OCI-LY1 (cell line): ENCODE measurements at regions not wholly inside any gene's neighbourhood (a gene's known extent, or its start where the extent isn't known, plus 50 kb on each side); places are given as distances from the start of the nearest gene placed in this dataset.

Source experiments
- H2AFZ ChIP-seq: fragments of 200-600 bp; sonication (generic), shearing (Covaris generic); 2 replicates; pipeline ENCODE4 v1.6.0; 2014; ENCODE audit warnings: antibody characterized with exemption, mild to moderate bottlenecking, low read length
- H3F3A ChIP-seq: fragments of 200-600 bp; sonication (generic), shearing (Covaris generic); 2 replicates; pipeline ENCODE4 v1.6.0; 2014; ENCODE audit warnings: mild to moderate bottlenecking, antibody characterized with exemption, low read length, moderate library complexity; ENCODE audit not compliant: insufficient read depth
- H3K27ac ChIP-seq: fragments of 200-600 bp; sonication (generic); 2 replicates; pipeline ENCODE4 v1.5.1; 2014; ENCODE audit warnings: low read length, mixed run types, mild to moderate bottlenecking, low read depth; ENCODE audit not compliant: poor library complexity, severe bottlenecking
- H3K27me3 ChIP-seq: fragments of 200-600 bp; sonication (generic); 2 replicates; pipeline ENCODE4 v1.6.0; 2014; ENCODE audit warnings: antibody characterized with exemption, mild to moderate bottlenecking, low read length, moderate library complexity; ENCODE audit not compliant: insufficient read depth
- H3K36me3 ChIP-seq: fragments of 200-600 bp; sonication (generic); 2 replicates; pipeline ENCODE4 v1.6.1; 2014; ENCODE audit warnings: mild to moderate bottlenecking, antibody characterized with exemption, low read length, moderate library complexity, mixed read lengths; ENCODE audit not compliant: insufficient read depth
- H3K4me1 ChIP-seq: fragments of 200-600 bp; sonication (generic); 2 replicates; pipeline ENCODE4 v1.5.1; 2014; ENCODE audit warnings: mild to moderate bottlenecking, low read length, moderate library complexity; ENCODE audit not compliant: insufficient read depth, severe bottlenecking
- H3K4me2 ChIP-seq: fragments of 200-600 bp; sonication (generic), shearing (Covaris generic); 2 replicates; pipeline ENCODE4 v1.6.1; 2014; ENCODE audit warnings: low read length
- H3K4me3 ChIP-seq: fragments of 200-600 bp; sonication (generic); 2 replicates; pipeline ENCODE4 v1.5.1; 2014; ENCODE audit warnings: low read length, low read depth, mild to moderate bottlenecking, mixed read lengths; ENCODE audit not compliant: poor library complexity, severe bottlenecking
- H3K79me2 ChIP-seq: fragments of 200-600 bp; shearing (Covaris generic); 2 replicates; pipeline ENCODE4 v1.6.1; 2016; ENCODE audit warnings: mixed run types, low read length, mixed read lengths; ENCODE audit not compliant: insufficient read depth
- H3K9ac ChIP-seq: fragments of 200-600 bp; sonication (generic), shearing (Covaris generic); 2 replicates; pipeline ENCODE4 v1.6.1; 2014; ENCODE audit warnings: mild to moderate bottlenecking, low read length, mixed read lengths
- H3K9me2 ChIP-seq: fragments of 200-600 bp; sonication (generic), shearing (Covaris generic); 2 replicates; pipeline ENCODE4 v1.6.1; 2014; ENCODE audit warnings: low read depth, mild to moderate bottlenecking, low read length, mixed read lengths
- H3K9me3 ChIP-seq: fragments of 200-600 bp; shearing (Covaris generic); 2 replicates; pipeline ENCODE4 v1.6.1; 2014; ENCODE audit warnings: low read length, mixed read lengths
- H4K20me1 ChIP-seq: fragments of 200-600 bp; sonication (generic), shearing (Covaris generic); 2 replicates; pipeline ENCODE4 v1.6.0; 2016; ENCODE audit warnings: mild to moderate bottlenecking, low read length; ENCODE audit not compliant: insufficient read depth
- CTCF ChIP-seq: fragments of 200-600 bp; sonication (generic), shearing (Covaris generic); IDR thresholded peaks from 2 replicates; pipeline ENCODE4 v1.5.1; 2017; ENCODE audit warnings: mild to moderate bottlenecking, antibody characterized with exemption, low read length, moderate library complexity, mixed read lengths
- EZH2 ChIP-seq: fragments of 200-600 bp; sonication (generic), shearing (Covaris generic); IDR thresholded peaks from 2 replicates; pipeline ENCODE4 v1.8.0; 2017; ENCODE audit warnings: borderline replicate concordance, mixed run types, mild to moderate bottlenecking, antibody characterized with exemption, low read length, moderate library complexity, mixed read lengths

DNA sequence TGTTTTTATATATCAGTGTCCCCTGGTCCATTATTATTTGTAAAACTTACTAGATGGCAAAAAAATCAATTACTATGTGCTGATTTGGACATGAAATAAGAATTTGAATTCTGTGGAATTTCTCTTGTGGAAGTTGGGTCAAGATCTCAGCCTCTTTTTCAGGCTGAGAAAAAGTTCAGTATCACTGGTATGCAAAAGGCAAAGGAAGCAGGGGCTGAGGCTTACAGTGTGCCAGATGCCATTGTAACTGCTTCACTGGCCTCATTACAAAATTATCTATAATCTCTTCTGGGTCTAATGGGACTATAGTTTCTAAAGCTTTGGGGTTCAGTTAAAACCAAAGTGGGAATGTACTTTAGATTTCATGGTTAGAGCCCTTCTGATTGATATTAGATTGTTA lies 125.9 kb upstream of the SLC7A14 start:
- H3K4me2 ChIP-seq: no peak overlapping the region
- H3K36me3 ChIP-seq: no peaks in the 10 kb centered on the region
- H3K27me3 ChIP-seq: no peaks in the 10 kb centered on the region
- no peaks in the 10 kb centered on the region for H3K4me1 ChIP-seq
- H3K9me3 ChIP-seq: no peaks in the 10 kb centered on the region
- H4K20me1 ChIP-seq: no peaks in the 10 kb centered on the region
- H3F3A ChIP-seq: no peaks in the 10 kb centered on the region
- no peak for TF ChIP-seq EZH2
- no peak overlapping the region for H2AFZ ChIP-seq
- no peaks in the 10 kb centered on the region for H3K79me2 ChIP-seq
- no peak overlapping the region for H3K4me3 ChIP-seq
- no peak overlapping the region for H3K9ac ChIP-seq
- H3K27ac ChIP-seq: no peak overlapping the region
- no peaks in the 10 kb centered on the region for H3K9me2 ChIP-seq

DNA sequence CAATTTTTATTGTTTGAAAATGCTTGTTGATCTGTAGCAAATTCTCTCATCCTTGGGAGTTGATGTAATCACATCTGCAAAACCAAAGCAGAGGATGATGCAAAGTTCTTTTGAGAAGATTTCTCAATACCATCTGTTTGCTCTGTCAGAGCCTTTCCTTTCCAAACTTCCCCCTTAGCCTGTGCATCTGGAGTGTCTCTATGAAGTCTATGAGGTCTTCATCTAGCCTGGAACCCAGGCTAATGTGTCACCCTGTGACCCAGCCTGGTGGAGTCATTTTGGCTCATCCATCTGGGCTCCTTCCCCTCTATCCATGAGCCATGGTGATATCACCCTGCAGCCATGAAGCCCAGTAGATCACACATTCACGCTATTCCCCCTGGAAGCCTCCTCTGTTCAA lies 123.2 kb upstream of the SLC7A14 start:
- Histone ChIP-seq H3F3A (no peaks in the 10 kb centered on the region), H3K9me3 (no peaks in the 10 kb centered on the region), H3K4me2 (no peak overlapping the region), H3K4me1 (no peaks in the 10 kb centered on the region), H3K9ac (no peak overlapping the region), H4K20me1 (no peaks in the 10 kb centered on the region), H3K79me2 (no peaks in the 10 kb centered on the region), H3K27me3 (no peaks in the 10 kb centered on the region), H3K36me3 (no peaks in the 10 kb centered on the region), H2AFZ (no peak overlapping the region), H3K27ac (no peak overlapping the region), H3K9me2 (no peaks in the 10 kb centered on the region), H3K4me3 (no peak overlapping the region)
- TF ChIP-seq EZH2 (no peak), CTCF (no peak)

DNA sequence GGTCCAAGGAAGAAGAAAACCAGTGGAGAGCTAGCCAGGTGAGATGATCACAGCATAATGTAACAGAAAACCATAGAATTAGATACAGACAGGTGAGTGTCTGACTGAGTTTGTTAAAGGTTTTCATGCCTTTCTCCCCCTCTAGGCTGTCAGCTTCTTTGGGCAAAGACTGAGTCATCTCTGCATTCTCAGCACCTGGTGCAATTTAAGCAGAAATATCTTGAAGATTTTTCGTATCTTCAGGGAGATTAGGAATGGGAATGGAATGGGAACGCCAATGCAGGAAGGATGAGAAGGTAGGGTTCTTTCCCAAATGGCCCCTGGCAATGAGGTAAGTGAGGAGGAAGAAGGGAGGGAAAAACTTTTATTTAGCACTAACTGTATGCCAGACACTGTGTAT lies 122.0 kb upstream of the SLC7A14 start:
- H3K27me3 ChIP-seq: no peaks in the 10 kb centered on the region
- H4K20me1 ChIP-seq: no peaks in the 10 kb centered on the region
- H3K4me2 ChIP-seq: no peak overlapping the region
- TF ChIP-seq CTCF (no peak), EZH2 (no peak)
- no peaks in the 10 kb centered on the region for H3K9me3 ChIP-seq
- no peak overlapping the region for H3K27ac ChIP-seq
- no peaks in the 10 kb centered on the region for H3F3A ChIP-seq
- H3K4me1 ChIP-seq: no peaks in the 10 kb centered on the region
- H3K4me3 ChIP-seq: no peak overlapping the region
- no peaks in the 10 kb centered on the region for H3K36me3 ChIP-seq
- H3K9me2 ChIP-seq: no peaks in the 10 kb centered on the region
- no peak overlapping the region for H2AFZ ChIP-seq
- H3K79me2 ChIP-seq: no peaks in the 10 kb centered on the region
- no peak overlapping the region for H3K9ac ChIP-seq

GRCh38 chr3:170705131-170705530 lies 119.3 kb upstream of the SLC7A14 start:
- Histone ChIP-seq H3K4me1 (no peaks in the 10 kb centered on the region), H4K20me1 (no peaks in the 10 kb centered on the region), H3K9me3 (no peaks in the 10 kb centered on the region), H3F3A (no peaks in the 10 kb centered on the region), H3K27me3 (no peaks in the 10 kb centered on the region), H3K27ac (no peak overlapping the region), H2AFZ (no peak overlapping the region), H3K36me3 (no peaks in the 10 kb centered on the region), H3K9ac (no peak overlapping the region), H3K79me2 (no peaks in the 10 kb centered on the region), H3K4me3 (no peak overlapping the region), H3K4me2 (no peak overlapping the region), H3K9me2 (no peaks in the 10 kb centered on the region)
- TF ChIP-seq CTCF (no peak), EZH2 (no peak)
